HL-60 (cell line): ENCODE measurements at regions not wholly inside any gene's neighbourhood (a gene's known extent, or its start where the extent isn't known, plus 50 kb on each side); places are given as distances from the start of the nearest gene placed in this dataset.

Source experiments
- DNase-seq, 2 experiments: peaks; one replicate each; pipeline ENCODE4 v3.0.0-alpha.2; 2010 to 2020; ENCODE audit warnings: low read depth in 1 of 2, low spot score in 1 of 2
- H3K27ac ChIP-seq: fragments of 250-450 bp; sonication (Bioruptor Pico); replicated peaks from 2 replicates; pipeline ENCODE4 v1.5.1; 2020; ENCODE audit warnings: mild to moderate bottlenecking, moderate library complexity
- H3K27me3 ChIP-seq: fragments of 250-450 bp; sonication (Bioruptor Pico); 2 replicates; pipeline ENCODE4 v1.5.1; 2021; ENCODE audit warnings: mild to moderate bottlenecking, moderate library complexity; ENCODE audit not compliant: insufficient read depth, poor library complexity, severe bottlenecking
- H3K4me3 ChIP-seq: replicated peaks from 2 replicates; pipeline ENCODE4 v1.5.1; 2011; ENCODE audit warnings: mild to moderate bottlenecking, control low read depth, low read length; ENCODE audit not compliant: insufficient read depth
- CTCF ChIP-seq: IDR thresholded peaks from one replicate; pipeline ENCODE4 v1.5.1; 2011; ENCODE audit warnings: low read length, control low read depth, inconsistent platforms; ENCODE audit not compliant: insufficient read depth
- GABPA ChIP-seq: IDR thresholded peaks from 2 replicates; pipeline ENCODE4 v1.6.1; 2012; ENCODE audit warnings: low read depth
- POLR2AphosphoS5 ChIP-seq: IDR thresholded peaks from 2 replicates; pipeline ENCODE4 v1.6.1; 2012; ENCODE audit warnings: low read depth
- REST ChIP-seq: IDR thresholded peaks from 2 replicates; pipeline ENCODE4 v1.6.1; 2012; ENCODE audit warnings: low read depth; ENCODE audit not compliant: insufficient replicate concordance
- SPI1 ChIP-seq: IDR thresholded peaks from 2 replicates; pipeline ENCODE4 v1.6.1; 2012; ENCODE audit warnings: low read depth, mild to moderate bottlenecking, borderline replicate concordance

DNA sequence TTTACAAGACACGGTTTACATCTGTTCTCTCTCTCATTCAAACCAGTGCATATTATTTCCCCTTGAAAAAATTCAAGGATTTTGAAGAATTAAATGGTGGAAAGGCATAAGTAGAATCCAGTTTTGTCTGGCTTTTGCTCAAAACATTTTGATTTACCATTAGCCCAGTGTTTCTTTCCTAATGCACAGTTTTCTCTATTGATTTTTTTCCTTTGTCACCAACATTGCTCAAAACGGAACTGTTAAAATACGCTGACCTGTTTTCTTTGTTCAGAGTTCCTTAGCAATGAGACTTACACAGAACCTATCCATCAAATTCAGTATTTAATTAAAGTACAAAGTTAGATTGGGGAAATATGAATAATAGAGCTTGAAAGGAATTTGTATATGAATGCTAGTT is 162.4 kb downstream of the S1PR1 start:
- no peak overlapping the region for H3K27ac ChIP-seq
- no peak for DNase-seq
- H3K4me3 ChIP-seq, result no peak overlapping the region
- H3K27me3 ChIP-seq, result no peaks in the 10 kb centered on the region
- TF ChIP-seq SPI1 (no peak), REST (no peak), GABPA (no peak), POLR2AphosphoS5 (no peak), CTCF (no peak)

DNA sequence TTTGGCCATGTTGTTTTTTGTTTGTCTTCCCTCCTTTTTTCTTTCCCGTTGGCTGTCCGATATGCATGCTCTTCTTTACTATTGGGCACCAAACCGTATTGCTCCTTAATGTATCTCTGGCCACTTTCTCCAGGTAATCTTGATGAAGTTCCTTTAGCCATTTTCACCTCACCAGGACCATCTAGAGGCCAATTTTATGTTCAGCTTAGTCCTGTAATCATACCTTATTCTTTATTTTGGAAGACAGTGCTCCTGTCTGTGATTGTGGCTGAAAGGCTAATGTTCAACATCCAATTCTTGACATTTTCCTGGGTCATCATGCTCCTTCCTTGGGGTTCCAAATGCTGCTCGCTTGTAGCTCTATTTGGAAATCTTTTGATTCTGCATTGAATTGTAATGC is 169.5 kb downstream of the S1PR1 start:
- H3K27ac ChIP-seq, result no peak overlapping the region
- TF ChIP-seq POLR2AphosphoS5, result no peak
- TF ChIP-seq REST, result no peak
- no peak for TF ChIP-seq CTCF
- TF ChIP-seq SPI1, result no peak
- no peak for TF ChIP-seq GABPA
- no peaks in the 10 kb centered on the region for H3K27me3 ChIP-seq
- no peak for DNase-seq
- H3K4me3 ChIP-seq, result no peak overlapping the region

DNA sequence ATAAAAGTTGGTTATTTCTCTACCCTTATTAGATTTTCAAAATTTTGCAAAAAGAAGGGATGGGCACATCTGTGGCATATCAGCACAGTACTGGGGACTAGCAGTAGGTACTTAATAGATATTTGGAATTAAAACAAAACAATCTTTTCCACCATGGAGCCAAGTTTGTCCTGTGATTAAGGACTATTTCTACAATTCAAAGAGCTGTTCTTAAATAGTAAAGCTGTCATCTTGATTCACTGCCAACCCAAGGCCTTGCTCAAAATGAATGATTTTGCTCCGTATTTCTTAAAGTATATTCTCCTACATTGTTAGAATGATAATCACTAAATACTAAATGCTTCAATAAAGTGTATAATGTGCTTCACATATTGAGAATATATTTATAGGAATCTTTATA is 169.9 kb downstream of the S1PR1 start:
- H3K4me3 ChIP-seq, result no peak overlapping the region
- TF ChIP-seq SPI1, result no peak
- TF ChIP-seq REST, result no peak
- no peak for TF ChIP-seq CTCF
- no peak for TF ChIP-seq POLR2AphosphoS5
- TF ChIP-seq GABPA, result no peak
- H3K27ac ChIP-seq, result no peak overlapping the region
- DNase-seq, result no peak
- no peaks in the 10 kb centered on the region for H3K27me3 ChIP-seq
